ENCODE measurements at regions not wholly inside any gene's neighbourhood (a gene's known extent, or its start where the extent isn't known, plus 50 kb on each side); places are given as distances from the start of the nearest gene placed in this dataset.

DNA sequence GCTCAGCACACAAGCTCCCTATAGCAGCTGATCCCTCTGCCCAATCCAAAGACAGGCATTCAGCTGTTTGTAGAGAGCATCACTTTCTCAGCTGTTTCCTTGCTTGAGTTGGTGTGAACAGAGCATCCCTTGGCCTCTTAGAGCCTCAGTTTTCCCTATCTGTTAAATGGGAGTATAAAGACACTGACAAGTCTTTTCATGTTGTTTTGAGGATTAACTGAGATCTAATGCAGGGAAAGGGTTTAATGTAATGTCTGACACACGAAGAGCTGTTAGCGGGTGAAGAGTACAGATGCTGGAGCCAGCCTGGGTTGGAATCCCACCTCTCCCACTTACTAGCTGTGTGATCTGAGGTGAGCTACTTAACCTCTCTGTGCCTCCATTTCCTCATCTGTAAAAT is 149.5 kb downstream of the PHETA1 start:
- TF ChIP-seq, protein P1, sequence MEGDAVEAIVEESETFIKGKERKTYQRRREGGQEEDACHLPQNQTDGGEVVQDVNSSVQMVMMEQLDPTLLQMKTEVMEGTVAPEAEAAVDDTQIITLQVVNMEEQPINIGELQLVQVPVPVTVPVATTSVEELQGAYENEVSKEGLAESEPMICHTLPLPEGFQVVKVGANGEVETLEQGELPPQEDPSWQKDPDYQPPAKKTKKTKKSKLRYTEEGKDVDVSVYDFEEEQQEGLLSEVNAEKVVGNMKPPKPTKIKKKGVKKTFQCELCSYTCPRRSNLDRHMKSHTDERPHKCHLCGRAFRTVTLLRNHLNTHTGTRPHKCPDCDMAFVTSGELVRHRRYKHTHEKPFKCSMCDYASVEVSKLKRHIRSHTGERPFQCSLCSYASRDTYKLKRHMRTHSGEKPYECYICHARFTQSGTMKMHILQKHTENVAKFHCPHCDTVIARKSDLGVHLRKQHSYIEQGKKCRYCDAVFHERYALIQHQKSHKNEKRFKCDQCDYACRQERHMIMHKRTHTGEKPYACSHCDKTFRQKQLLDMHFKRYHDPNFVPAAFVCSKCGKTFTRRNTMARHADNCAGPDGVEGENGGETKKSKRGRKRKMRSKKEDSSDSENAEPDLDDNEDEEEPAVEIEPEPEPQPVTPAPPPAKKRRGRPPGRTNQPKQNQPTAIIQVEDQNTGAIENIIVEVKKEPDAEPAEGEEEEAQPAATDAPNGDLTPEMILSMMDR (conservative IDR thresholded peaks at IDR 0.05; ENCODE audit: low read depth in 2 of 2): no peak
- TF ChIP-seq POLR2AphosphoS5 (IDR thresholded peaks at IDR 0.05; ENCODE audit: low read depth) (no peak), EZH2 (IDR thresholded peaks at IDR 0.05; ENCODE audit: low read depth, unreplicated experiment) (no peak), STAT1 (IDR thresholded peaks at IDR 0.05; ENCODE audit: unreplicated experiment) (no peak), EZH2phosphoT487 (IDR thresholded peaks at IDR 0.05; ENCODE audit: unreplicated experiment) (no peak)
- TF ChIP-seq, protein P2, sequence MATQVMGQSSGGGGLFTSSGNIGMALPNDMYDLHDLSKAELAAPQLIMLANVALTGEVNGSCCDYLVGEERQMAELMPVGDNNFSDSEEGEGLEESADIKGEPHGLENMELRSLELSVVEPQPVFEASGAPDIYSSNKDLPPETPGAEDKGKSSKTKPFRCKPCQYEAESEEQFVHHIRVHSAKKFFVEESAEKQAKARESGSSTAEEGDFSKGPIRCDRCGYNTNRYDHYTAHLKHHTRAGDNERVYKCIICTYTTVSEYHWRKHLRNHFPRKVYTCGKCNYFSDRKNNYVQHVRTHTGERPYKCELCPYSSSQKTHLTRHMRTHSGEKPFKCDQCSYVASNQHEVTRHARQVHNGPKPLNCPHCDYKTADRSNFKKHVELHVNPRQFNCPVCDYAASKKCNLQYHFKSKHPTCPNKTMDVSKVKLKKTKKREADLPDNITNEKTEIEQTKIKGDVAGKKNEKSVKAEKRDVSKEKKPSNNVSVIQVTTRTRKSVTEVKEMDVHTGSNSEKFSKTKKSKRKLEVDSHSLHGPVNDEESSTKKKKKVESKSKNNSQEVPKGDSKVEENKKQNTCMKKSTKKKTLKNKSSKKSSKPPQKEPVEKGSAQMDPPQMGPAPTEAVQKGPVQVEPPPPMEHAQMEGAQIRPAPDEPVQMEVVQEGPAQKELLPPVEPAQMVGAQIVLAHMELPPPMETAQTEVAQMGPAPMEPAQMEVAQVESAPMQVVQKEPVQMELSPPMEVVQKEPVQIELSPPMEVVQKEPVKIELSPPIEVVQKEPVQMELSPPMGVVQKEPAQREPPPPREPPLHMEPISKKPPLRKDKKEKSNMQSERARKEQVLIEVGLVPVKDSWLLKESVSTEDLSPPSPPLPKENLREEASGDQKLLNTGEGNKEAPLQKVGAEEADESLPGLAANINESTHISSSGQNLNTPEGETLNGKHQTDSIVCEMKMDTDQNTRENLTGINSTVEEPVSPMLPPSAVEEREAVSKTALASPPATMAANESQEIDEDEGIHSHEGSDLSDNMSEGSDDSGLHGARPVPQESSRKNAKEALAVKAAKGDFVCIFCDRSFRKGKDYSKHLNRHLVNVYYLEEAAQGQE (IDR thresholded peaks at IDR 0.05; ENCODE audit: unreplicated experiment): no peak
